GM19328 (cell line): ENCODE measurements at regions not wholly inside any gene's neighbourhood (a gene's known extent, or its start where the extent isn't known, plus 50 kb on each side); places are given as distances from the start of the nearest gene placed in this dataset.
"Not testable (repeated sequence)": the region's sequence is repeated elsewhere in the genome, so short reads cannot be mapped to it uniquely, and the experiment has no call there.

Experiments used
- ATAC-seq: cut with Tn5 transposase; IDR thresholded peaks from one replicate; pipeline ENCODE4 v1.9.1; 2021; ENCODE audit warnings: mild to moderate bottlenecking, moderate library complexity; ENCODE audit not compliant: unreplicated experiment

DNA sequence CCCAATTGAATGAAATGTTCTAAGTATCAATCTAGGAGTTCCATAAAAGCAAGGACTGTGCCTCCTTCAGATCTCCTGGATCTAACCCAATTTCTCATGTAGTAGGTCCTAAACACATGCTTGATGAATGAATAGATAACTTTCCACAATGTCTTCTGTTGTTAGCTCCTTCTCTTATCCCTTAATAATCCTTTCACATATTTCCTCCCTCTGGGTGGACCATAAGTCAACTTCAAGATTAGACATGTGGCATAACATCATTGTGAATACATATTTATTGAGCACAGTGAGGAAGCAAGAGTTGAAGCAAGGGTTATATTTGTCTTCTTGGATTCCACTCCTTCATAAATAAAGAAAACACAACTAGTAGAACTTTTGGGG lies 108.6 kb upstream of the EGFLAM start:
- ATAC-seq, result no peak

DNA sequence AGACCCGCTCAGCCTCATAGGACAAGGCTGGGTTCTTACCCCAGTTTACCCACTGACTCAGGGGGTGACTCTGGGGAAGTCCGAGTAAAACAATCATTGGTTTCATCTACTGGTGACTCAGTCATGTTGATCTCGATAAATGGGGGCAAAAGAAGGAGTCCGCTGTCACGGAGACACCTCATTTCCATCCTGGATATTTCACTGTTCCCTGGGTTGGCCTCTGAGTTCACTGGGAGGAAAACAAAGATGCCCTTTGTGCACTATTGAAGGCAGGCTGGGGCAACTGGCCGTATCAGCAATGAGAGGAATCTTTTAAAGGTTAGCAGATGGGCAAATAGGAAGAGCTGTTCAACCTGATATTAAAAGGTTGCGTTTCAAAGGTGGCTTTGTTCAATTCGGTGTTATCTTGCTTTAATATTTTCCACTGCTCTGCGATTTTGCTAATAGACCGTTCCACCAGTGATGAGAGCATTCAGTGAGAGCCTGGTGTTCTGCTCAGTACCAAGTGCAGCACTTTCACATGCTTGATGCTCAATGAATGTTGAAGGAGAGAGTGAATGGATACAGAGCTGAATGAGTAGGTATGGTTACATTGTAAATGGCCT lies 110.2 kb upstream of the EGFLAM start:
- ATAC-seq, result no peak

DNA sequence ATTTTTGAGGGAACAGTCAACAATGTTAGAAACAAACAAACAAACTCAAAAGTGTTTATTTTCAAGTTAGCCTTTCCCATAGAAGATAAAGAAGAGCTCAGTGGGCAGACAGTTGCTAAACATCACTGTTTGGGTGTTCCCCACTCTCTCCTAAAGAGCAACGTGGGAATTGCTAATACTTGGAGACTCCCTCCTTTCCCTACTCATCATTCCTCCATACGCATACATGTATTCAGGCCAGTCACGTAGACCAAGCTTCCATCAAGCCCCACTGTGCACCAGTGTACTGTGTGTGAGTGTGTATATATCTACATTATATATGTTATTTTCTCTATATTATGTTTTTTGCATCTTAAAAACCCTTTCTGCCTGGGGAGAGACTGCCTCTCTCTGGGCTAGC lies 115.0 kb upstream of the EGFLAM start:
- no peak for ATAC-seq

DNA sequence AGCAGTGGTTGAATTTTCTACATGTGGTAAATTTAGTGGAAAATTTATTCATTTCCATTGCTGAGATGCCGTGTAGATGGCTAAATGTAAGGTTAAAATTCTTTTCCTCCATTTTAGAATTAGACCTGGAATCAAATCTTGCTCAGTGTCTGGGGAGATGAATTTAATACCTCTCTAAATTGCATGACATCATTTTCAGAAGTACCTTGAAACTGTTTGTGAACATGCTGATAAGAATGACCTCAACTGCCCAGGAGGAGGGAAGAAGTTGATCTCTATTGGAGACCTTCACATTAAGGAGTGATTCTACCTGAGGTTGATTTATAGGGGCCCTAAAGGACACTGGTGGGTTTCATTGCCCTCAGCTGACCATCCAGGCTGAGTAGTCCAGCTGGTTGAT lies 116.7 kb upstream of the EGFLAM start:
- no peak for ATAC-seq

DNA sequence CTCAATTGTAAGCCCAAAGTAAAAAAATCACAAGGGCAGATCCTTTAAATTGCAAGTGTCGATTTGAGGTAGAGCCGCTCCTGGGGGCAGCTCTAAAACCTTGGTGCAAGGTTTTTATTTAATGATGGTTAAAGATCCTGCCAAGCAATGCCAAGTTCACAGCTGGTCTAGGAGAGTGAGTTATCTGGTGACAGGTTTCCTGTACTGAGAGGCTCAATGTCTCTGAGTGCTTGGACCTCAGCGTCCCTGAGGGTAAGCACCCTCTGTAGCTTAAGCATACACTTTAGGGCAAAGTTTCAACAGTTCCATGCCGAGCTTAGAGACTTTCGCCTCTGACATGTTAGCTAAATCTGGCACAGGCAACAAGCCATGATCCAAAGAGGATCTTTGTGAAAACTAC lies 119.8 kb upstream of the EGFLAM start:
- ATAC-seq, result no peak

DNA sequence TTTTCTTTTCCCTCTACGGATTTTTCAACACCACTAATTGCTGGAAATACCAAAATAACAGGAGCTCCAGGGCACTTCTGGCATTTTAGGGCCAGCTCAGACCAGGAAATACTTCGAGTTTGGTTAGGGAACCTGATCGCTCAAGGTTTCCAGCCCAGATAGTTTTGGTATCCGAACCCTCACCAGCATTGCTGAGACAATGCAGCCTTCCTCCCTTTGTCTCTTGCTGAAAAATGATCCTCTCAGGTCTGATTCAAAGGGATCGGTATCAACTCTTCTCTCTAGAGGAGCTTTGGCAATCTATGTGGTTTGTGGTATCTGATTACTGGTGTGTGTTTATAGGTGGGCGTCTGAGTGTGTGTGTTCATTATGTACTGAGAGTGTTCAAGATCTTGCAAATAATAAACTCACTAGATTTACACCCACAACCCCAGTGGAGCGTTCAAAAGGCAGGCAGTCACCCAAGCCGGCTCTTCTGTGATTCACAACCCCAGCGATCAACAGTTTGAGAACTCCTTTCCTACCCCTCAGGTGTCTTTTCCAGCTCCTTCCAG lies 122.8 kb upstream of the EGFLAM start:
- no peak for ATAC-seq

DNA sequence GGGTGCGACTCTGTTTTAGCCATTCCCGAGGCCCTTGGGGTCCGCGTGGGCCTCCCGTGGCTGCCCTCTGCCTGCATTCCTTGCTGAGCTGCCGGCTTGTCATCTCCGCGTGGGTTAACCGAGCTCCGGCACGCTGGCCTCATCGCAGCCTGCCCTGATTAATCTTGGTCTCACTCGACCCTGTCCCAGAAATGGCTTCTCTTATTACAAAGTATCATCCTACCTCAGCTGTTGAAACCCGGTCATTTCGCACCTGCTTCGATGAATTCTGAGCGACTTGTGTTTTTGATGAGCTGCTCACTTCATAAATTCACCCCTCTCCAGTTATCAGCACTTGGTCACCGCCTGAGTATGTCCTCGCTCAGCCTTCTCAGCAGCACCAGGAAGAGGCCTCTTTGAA lies 123.5 kb upstream of the EGFLAM start:
- no peak for ATAC-seq

DNA sequence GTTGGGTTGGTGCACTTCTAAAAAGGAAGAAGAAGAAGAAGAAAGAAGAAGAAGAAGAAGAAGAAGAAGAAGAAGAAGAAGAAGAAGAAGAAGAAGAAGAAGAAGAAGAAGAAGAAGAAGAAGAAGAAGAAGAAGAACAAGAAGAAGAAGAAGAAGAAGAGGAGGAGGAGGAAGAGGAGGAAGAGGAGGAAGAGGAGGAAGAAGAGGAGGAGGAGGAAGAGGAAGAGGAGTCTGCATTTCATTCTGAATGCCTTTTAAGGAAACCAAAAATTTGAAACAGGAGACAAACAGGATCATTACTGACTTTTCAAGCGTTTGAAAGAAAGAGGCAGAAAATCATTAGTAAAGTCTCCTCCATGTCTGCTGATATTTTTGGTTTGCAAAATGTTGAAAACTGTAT lies 124.1 kb upstream of the EGFLAM start:
- not testable (repeated sequence) for ATAC-seq

DNA sequence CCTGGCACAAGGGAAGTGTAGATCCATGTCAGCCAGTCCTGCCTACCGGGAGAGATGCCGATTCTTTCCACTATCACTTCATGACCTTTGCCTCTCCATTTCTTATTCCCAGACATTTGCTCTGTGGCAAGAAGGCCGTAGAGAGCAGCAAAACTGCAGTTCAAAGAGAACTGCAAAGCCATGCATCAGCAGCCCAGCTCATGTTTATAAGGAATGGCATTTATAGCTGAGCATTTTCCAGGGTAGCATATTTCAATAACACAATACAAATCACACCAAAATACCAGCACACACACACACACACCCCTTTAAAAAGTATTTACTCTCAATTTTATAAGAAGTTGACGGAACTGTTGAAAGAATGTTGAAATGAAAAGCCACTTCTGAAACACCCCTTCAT lies 126.7 kb upstream of the EGFLAM start:
- ATAC-seq, result no peak

DNA sequence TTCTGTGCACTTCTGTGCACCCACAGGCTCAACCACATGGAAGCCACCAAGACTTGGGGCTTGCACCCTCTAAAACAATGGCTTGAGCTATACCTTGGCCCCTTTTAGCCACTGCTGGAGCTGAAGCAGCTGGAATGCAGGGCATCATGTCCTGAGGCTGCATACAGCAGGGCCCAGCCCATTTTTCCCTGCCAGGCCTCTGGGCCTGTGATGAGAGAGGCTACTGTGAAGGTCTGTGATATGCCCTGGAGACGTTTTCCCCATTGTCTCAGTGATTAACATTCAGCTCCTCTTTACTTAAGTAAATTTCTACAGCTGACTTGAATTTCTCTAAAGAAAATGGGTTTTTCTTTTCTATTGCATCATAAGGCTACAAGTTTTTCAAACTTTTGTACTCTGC lies 134.0 kb upstream of the EGFLAM start:
- ATAC-seq, result no peak

DNA sequence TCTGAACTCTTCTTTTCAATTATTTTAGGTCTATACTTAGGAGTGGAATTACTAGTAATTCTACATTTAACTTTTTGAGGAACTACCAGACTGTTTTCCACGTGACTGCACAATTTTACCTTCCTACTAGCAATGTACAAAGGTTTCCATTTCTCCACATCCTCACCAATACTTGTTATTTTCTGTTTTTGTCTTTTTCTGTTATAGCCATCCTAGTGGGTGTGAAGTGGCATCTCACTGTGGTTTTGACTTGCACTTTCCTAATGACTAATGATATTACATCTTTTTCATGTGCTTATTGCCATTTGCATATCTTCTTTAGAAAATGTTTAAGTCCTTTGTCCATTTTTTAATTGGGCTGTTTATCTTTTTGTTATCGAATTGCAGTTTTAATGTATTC lies 136.9 kb upstream of the EGFLAM start:
- no peak for ATAC-seq

DNA sequence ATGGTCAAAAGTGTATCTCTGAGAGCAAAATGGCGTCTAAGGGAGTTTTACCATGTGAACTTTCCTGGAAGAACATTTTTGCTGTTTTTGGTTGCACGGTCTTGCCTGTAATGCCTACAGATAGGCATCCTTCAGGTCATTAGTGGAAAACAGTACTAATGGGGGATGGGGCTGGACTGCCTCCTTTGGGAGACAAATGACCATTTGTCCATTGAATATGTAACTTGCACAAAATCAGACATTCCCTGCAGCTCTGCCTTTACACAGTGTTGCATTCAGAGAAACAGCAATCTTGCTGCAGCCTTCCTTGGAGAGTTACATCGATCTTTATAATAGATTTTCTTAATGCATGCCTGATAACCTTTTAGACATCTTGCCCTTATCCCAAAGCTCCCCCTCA lies 138.5 kb upstream of the EGFLAM start:
- no peak for ATAC-seq

DNA sequence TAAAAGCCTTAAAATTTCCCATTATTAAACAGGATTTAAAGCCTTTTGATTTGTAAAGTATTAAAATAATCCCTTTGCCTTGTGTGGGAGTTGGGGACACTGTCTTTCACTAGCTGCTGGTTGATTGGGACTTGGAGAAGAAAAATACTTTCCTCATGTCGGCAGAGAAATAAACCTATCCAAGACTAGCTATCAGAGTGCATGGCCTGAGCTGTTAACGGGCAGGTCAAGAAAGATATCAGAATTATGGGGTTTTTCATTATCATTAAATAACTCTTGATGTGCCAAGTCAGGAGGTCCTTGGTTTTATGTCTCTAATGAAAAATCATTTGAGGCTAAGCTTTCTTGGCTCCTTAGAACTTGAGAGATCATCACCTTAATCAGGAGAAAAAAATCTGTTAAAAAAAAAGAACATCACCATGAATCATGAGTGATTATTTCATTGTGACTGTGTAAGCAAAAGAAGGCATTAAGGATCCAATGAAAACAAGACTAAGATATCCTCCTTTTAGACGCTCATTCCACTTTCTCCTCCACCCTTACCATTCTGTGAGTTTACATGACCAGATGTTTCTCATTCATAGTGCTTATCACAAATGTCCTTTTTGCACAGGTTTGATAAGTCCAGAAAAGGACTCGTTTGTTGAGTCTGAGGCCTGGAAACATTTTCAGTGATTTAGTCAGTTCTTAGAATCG lies 140.4 kb upstream of the EGFLAM start:
- ATAC-seq, result no peak

DNA sequence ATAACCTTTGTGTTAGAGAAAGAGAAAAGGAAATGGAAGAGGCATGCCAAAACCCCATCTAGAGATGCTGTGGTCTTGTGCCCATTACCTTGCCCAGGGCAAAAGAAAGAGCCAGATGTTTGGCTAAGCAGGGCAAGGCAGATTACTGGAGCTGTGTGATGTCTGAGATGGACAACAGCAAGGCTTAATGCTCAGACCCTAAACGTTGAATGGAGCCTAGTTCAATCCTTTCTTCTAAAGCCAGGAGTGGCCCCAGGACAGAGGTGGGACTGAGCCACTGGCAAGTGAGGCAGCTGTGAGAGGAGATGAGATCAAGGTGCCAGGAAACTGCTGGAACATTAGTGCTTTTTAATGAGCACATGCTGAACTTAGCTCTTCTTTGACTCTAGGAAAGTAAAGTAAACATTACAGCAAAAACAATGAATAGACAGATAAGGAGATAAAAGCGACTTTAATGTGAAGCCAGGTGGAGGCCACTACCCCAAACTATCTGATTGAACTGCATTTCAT lies 143.0 kb upstream of the EGFLAM start:
- ATAC-seq, result no peak

DNA sequence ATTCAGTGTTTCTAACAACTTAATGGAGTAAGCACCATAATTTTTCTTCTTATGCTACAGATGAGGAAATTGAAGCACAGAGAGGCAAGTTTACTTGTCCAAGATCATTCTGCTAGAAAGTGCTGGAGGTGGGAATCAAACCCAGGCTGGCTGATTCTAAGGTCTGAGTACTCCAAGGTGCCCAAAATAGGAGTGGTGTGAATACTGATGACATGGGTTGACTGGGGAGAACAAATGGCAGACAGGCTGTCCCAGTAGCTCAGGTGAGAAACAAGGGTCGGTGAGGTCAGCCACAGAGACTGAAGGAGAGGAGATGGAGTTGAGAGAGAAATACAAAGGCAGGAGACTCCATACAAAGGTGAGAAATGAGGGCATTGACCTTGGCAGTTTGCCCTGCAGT lies 144.5 kb upstream of the EGFLAM start:
- no peak for ATAC-seq

DNA sequence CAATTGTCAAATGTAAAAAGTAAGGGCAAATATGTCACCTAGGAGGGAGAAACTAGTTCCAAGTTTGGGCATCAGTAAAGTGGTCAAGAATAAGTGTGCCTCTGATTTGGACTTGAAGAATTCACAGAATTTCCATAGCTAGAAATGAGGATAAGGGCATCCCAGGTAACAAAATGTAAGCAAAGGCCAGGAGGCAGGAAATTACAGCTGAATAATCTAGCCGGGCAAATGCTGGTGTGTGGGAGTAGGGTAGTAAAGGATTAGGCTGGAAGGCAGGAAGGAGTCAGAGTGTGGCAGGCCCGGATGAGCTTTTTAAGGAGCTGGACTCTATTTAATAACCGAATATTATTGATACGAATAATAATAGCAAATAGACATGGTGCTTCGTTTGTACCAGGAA lies 144.9 kb upstream of the EGFLAM start:
- ATAC-seq, result no peak

DNA sequence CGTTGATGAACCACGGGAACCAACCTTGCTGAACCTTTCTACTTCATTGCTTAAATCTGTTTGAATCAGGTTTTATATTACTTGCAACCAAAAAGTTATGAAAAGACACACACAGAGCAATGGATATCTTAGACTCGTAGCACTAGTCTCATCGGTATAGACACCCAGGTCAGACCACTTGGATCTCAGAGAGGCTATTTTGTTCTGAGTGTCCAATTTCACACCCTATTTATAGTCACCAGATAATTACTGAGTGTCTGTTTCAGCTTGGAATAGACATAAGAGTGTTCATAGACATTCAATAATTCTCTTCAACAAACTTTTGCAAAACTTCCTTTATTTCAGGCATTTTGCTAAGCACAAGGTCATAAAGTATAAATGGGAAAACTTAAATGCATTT lies 145.4 kb upstream of the EGFLAM start:
- ATAC-seq, result no peak

DNA sequence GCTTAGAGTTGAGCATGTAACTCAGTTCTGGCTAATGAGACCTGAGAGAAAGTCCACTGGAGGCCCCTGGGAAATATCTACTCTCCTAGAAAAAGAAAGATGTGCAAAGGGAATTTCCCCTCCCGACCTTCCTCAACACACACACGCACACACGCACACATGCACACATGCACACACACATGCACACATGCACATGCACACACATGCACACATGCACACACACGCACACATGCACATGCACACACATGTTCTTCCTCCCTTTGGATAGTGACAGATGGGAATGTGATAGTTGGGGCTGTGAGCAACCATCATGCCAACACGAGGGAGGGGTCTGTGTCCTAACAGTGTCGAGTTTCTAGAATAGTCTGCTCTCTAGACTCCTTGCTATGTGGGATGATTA lies 148.2 kb upstream of the EGFLAM start:
- no peak for ATAC-seq

DNA sequence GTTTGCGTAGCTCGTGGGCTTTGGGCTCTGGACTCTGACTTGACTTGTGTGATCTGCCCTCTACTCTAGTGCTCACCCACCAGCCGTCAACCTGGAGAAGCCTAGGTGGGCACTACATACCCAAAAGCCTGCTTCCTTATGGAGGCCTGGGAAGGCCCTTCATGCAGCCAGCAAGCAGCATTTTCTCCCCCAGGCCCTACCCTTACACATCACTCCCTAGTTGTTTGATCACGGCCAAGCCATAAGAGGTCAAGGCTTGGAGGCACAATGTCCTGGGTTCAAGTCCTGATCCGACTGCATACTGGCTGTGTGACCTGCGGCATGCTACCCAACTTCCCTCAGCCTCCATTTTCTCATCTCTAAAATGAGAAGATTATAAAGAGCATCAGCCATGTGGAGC lies 151.3 kb upstream of the EGFLAM start:
- ATAC-seq, result no peak

DNA sequence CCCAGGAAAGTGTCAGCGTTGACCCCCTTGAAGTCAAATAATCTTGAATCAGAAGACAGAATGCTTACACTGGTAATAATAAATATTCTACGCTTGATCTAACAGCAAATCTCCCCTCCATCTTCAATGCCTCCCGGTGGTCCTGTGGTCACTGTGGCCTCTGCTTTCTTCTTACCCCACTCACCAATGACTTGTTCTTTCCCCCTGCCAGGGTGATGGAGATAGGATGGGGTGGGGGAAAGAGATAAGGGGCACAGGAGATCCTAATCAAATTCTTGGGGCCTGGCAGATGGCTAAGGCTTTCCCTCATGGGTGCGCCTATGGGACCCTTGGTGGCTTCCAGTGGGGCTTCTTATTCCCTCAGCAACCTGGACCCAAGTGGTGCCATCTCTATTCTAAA lies 152.6 kb upstream of the EGFLAM start:
- no peak for ATAC-seq

DNA sequence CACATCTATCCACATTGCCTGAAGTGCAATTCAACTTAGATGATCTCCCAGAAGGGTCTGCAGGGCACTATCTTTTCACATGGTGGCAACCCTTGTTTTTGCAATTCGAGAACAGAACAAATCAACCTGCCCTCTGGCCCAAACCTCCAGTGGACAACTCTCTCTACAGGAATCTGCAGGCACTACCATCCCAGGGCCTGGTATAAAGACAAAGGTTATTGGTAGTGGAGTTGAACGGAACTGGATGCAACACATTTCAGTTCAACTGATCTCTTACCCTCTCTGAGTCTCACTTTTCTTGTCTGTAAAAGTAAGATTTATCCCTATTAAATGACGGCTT lies 153.2 kb upstream of the EGFLAM start:
- ATAC-seq, result no peak

DNA sequence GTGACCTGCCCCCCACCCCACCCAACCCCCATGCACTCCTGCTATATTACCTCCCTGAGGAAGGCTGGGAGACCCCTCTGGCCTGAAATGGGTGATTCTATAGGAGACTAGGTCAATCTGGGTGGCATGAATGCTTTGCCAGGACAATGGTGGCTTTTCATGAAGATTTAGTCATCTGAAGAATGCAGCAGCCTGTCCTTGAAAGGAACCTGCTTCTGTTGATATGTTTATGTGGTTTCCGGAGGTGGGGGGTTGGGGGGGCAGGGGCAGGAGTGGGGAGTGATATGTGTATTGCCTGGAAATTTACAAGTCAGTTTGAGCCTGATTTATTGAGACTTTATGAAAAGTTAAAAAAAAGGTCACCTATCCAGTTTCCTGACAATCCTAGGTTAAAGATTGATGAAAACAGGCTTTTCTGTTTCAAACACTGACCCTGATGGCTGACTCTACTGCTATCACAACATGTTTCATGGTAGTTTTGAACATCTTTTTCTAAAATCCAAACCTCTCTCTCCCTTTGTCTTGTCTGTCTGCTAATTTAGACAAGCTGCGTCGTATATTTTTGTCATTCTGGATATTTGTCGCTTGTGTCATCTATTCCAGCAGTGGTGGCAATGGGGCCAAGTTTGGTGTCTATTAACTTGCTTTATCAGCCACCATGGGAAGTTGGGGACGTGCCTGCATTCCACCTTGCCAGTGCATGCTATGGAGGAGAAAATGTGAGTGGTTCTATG lies 153.7 kb upstream of the EGFLAM start:
- no peak for ATAC-seq
